NB4 (cell line): ENCODE measurements at regions not wholly inside any gene's neighbourhood (a gene's known extent, or its start where the extent isn't known, plus 50 kb on each side); places are given as distances from the start of the nearest gene placed in this dataset.

Experiments
- POLR2A ChIP-seq: IDR thresholded peaks from 2 replicates; pipeline ENCODE4 v1.6.1; 2011; ENCODE audit warnings: mild to moderate bottlenecking; ENCODE audit not compliant: insufficient read length; ENCODE audit errors: extremely low read depth
- TF ChIP-seq, protein P1 (sequence below): IDR thresholded peaks from one replicate; pipeline ENCODE4 v1.5.1; 2012; ENCODE audit warnings: low read depth, low read length
- TF ChIP-seq, protein P2 (sequence below): IDR thresholded peaks from 2 replicates; pipeline ENCODE4 v1.6.1; 2011; ENCODE audit warnings: low read depth, low read length

DNA sequence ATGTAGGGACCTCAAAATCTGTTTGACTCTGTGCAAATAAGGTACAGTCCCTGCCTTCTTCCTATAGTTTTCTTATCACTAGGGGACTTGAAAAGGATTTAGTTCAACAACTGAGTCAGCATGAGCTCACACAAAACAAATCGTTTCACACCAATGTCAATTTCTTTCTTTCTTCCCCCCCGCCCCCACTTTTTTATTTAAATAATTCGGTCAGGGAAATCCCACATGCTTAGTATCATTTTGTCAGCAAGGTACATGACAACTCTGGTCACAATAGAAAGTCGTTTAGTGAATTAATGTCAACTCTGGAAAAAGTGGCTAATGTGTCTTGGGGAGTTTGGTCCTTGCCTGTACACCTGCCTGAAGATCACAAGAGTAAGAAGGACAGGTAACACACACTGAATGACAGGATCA is 232.2 kb upstream of the PLEKHG7 start:
- TF ChIP-seq, protein P1, sequence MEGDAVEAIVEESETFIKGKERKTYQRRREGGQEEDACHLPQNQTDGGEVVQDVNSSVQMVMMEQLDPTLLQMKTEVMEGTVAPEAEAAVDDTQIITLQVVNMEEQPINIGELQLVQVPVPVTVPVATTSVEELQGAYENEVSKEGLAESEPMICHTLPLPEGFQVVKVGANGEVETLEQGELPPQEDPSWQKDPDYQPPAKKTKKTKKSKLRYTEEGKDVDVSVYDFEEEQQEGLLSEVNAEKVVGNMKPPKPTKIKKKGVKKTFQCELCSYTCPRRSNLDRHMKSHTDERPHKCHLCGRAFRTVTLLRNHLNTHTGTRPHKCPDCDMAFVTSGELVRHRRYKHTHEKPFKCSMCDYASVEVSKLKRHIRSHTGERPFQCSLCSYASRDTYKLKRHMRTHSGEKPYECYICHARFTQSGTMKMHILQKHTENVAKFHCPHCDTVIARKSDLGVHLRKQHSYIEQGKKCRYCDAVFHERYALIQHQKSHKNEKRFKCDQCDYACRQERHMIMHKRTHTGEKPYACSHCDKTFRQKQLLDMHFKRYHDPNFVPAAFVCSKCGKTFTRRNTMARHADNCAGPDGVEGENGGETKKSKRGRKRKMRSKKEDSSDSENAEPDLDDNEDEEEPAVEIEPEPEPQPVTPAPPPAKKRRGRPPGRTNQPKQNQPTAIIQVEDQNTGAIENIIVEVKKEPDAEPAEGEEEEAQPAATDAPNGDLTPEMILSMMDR: no peak
- TF ChIP-seq POLR2A: no peak
- TF ChIP-seq, protein P2, sequence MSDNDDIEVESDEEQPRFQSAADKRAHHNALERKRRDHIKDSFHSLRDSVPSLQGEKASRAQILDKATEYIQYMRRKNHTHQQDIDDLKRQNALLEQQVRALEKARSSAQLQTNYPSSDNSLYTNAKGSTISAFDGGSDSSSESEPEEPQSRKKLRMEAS: no peak
